ENCODE measurements at regions not wholly inside any gene's neighbourhood (a gene's known extent, or its start where the extent isn't known, plus 50 kb on each side); places are given as distances from the start of the nearest gene placed in this dataset.

DNA sequence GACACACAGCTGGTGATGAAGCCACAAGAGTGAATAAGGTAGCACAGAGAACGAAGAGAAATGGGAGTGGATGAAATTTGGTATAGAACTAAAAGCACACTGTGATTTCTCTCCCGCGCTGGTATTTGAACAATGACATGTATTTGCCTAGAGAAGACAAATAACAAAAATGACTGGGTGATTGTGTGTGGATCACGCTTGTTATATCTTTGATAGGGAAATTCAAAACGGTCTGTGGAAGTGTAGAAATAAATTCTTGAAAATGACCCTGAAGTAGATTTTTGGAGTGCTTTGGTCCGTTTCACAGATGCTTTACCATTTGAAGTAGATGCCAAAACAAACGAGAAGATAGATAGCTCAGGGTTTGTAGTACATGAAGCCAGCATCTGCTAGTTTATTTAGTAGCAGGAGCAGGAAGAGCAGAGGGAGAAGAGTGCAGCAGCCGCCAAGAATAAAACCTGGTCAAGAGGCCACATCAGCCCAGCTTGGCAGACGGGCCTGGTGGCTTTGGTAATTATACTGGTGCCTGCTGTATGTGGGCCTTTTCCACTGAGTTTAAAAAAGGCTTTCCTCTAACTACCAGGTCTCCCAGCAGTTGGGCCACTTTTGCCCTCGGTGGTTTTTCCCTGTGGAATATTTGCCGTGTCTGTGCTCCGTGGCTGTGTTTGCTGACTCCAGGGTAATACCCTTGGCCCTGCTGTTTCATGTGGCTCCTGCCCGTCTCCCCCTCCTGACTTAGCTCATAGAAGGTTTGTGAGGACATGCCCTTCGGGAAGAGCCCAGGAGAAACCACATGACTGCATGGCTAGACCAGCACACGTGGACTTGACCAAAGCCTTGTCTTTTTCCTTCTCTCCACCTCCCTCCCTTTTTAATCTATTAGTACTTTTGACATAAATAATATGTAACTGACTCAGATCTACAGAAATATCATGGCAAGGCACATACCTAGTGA is 294.0 kb downstream of the SOX4 start:
- TF ChIP-seq, protein P1, sequence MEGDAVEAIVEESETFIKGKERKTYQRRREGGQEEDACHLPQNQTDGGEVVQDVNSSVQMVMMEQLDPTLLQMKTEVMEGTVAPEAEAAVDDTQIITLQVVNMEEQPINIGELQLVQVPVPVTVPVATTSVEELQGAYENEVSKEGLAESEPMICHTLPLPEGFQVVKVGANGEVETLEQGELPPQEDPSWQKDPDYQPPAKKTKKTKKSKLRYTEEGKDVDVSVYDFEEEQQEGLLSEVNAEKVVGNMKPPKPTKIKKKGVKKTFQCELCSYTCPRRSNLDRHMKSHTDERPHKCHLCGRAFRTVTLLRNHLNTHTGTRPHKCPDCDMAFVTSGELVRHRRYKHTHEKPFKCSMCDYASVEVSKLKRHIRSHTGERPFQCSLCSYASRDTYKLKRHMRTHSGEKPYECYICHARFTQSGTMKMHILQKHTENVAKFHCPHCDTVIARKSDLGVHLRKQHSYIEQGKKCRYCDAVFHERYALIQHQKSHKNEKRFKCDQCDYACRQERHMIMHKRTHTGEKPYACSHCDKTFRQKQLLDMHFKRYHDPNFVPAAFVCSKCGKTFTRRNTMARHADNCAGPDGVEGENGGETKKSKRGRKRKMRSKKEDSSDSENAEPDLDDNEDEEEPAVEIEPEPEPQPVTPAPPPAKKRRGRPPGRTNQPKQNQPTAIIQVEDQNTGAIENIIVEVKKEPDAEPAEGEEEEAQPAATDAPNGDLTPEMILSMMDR (conservative IDR thresholded peaks at IDR 0.05; ENCODE audit: low read depth, low read length): no peak
- TF ChIP-seq RAD21 (IDR thresholded peaks at IDR 0.05; ENCODE audit: low read length): no peak
- TF ChIP-seq USF2 (IDR thresholded peaks at IDR 0.05; ENCODE audit: low read depth, low read length): no peak
- no peak for TF ChIP-seq RFX5 (IDR thresholded peaks at IDR 0.05; ENCODE audit: low read depth, low read length)
- no peak for TF ChIP-seq NFE2L2 (IDR thresholded peaks at IDR 0.05; ENCODE audit: low read depth, low read length)
- no peak for TF ChIP-seq SMC3 (IDR thresholded peaks at IDR 0.05; ENCODE audit: low read depth, low read length)
- no peak for TF ChIP-seq MAFK (IDR thresholded peaks at IDR 0.05; ENCODE audit: low read depth, low read length)
- no peak for TF ChIP-seq CHD1 (IDR thresholded peaks at IDR 0.05; ENCODE audit: low read depth, low read length)
- TF ChIP-seq POLR2A (IDR thresholded peaks at IDR 0.05; ENCODE audit: low read depth, low read length): no peak
- TF ChIP-seq RCOR1 (IDR thresholded peaks at IDR 0.05; ENCODE audit: insufficient replicate concordance, low read length): no peak
- TF ChIP-seq MAZ (IDR thresholded peaks at IDR 0.05; ENCODE audit: borderline replicate concordance, low read depth, low read length): no peak
- TF ChIP-seq MXI1 (IDR thresholded peaks at IDR 0.05; ENCODE audit: borderline replicate concordance, low read depth, low read length): no peak
- TF ChIP-seq, protein P2, sequence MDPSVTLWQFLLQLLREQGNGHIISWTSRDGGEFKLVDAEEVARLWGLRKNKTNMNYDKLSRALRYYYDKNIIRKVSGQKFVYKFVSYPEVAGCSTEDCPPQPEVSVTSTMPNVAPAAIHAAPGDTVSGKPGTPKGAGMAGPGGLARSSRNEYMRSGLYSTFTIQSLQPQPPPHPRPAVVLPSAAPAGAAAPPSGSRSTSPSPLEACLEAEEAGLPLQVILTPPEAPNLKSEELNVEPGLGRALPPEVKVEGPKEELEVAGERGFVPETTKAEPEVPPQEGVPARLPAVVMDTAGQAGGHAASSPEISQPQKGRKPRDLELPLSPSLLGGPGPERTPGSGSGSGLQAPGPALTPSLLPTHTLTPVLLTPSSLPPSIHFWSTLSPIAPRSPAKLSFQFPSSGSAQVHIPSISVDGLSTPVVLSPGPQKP (IDR thresholded peaks at IDR 0.05; ENCODE audit: borderline replicate concordance, low read depth, low read length): no peak
- TF ChIP-seq FOS (IDR thresholded peaks at IDR 0.05; ENCODE audit: low read depth, low read length): no peak
